GM23338 (cell line): ENCODE measurements at regions not wholly inside any gene's neighbourhood (a gene's known extent, or its start where the extent isn't known, plus 50 kb on each side); places are given as distances from the start of the nearest gene placed in this dataset.

Experiments used
- EZH2 ChIP-seq: fragments of 200-600 bp; sonication (generic); IDR thresholded peaks from one replicate; pipeline ENCODE4 v1.8.0; 2017; ENCODE audit warnings: antibody characterized with exemption, mild to moderate bottlenecking, low read depth; ENCODE audit not compliant: unreplicated experiment
- EZH2phosphoT487 ChIP-seq: fragments of 200-600 bp; sonication (generic); IDR thresholded peaks from one replicate; pipeline ENCODE4 v1.8.1; 2018; ENCODE audit warnings: antibody characterized with exemption; ENCODE audit not compliant: unreplicated experiment
- POLR2AphosphoS5 ChIP-seq: IDR thresholded peaks from 2 replicates; pipeline ENCODE4 v1.6.1; 2016; ENCODE audit warnings: antibody characterized with exemption, low read depth
- TF ChIP-seq, protein P1 (sequence below), 2 experiments: fragments of 200-600 bp in 1 of 2; sonication (generic) in 1 of 2; conservative IDR thresholded peaks; 2 replicates each; pipeline versions ENCODE4 v1.5.1 to v1.6.1; 2016 to 2017; ENCODE audit warnings: antibody characterized with exemption in 2 of 2, low read depth in 2 of 2, mild to moderate bottlenecking in 2 of 2, moderate library complexity in 1 of 2

DNA sequence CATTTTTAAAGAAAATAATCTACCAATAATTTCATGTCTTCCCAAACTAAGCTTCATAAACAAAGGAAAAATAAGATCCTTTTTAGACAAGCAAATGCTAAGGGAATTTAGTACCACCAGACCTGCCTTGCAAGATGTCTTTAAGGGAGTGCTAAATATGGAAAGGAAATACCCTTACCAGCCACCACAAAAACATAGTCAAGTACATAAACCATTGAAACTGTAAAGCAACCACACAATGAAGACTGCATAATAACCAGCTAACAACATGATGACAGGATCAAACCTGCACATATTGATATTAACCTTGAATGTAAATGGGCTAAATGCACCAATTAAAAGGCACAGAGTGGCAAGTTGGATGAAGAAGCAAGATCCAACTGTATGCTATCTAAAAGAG, 586.5 kb upstream of the NRG3 start:
- no peak for TF ChIP-seq EZH2phosphoT487
- TF ChIP-seq POLR2AphosphoS5 = no peak
- TF ChIP-seq, protein P1, sequence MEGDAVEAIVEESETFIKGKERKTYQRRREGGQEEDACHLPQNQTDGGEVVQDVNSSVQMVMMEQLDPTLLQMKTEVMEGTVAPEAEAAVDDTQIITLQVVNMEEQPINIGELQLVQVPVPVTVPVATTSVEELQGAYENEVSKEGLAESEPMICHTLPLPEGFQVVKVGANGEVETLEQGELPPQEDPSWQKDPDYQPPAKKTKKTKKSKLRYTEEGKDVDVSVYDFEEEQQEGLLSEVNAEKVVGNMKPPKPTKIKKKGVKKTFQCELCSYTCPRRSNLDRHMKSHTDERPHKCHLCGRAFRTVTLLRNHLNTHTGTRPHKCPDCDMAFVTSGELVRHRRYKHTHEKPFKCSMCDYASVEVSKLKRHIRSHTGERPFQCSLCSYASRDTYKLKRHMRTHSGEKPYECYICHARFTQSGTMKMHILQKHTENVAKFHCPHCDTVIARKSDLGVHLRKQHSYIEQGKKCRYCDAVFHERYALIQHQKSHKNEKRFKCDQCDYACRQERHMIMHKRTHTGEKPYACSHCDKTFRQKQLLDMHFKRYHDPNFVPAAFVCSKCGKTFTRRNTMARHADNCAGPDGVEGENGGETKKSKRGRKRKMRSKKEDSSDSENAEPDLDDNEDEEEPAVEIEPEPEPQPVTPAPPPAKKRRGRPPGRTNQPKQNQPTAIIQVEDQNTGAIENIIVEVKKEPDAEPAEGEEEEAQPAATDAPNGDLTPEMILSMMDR (conservative IDR thresholded peaks at IDR 0.05; ENCODE audit: low read depth in 2 of 2) = no peak
- no peak for TF ChIP-seq EZH2
